ENCODE measurements at regions not wholly inside any gene's neighbourhood (a gene's known extent, or its start where the extent isn't known, plus 50 kb on each side); places are given as distances from the start of the nearest gene placed in this dataset.
"Not testable (repeated sequence)": the region's sequence is repeated elsewhere in the genome, so short reads cannot be mapped to it uniquely, and the experiment has no call there.

- no peak for DNase-seq
Observed at GRCh38 chr12:28776913-28777422, 372.1 kb upstream of the FAR2 start.

GRCh38 chr12:28777603-28778365, 371.3 kb upstream of the FAR2 start:
- no peak for DNase-seq

GRCh38 chr12:28780096-28780495, 369.0 kb upstream of the FAR2 start:
- DNase-seq, result no peak

GRCh38 chr12:28780960-28781359, 368.1 kb upstream of the FAR2 start:
- no peak for DNase-seq

GRCh38 chr12:28781671-28782652, 367.1 kb upstream of the FAR2 start:
- DNase-seq, result no peak

- no peak for DNase-seq
Observed at GRCh38 chr12:28782812-28783211, 366.3 kb upstream of the FAR2 start.

GRCh38 chr12:28787151-28787550, 361.9 kb upstream of the FAR2 start:
- no peak for DNase-seq

GRCh38 chr12:28788256-28788655, 360.8 kb upstream of the FAR2 start:
- DNase-seq, result not testable (repeated sequence)

- no peak for DNase-seq
Observed at GRCh38 chr12:28793581-28794151, 355.4 kb upstream of the FAR2 start.

GRCh38 chr12:28794211-28794610, 354.9 kb upstream of the FAR2 start:
- DNase-seq, result no peak

- no peak for DNase-seq
Observed at GRCh38 chr12:28794786-28795185, 354.3 kb upstream of the FAR2 start.

GRCh38 chr12:28795311-28795710, 353.8 kb upstream of the FAR2 start:
- DNase-seq, result no peak

GRCh38 chr12:28799348-28799747, 349.7 kb upstream of the FAR2 start:
- DNase-seq, result no peak

GRCh38 chr12:28800129-28800528, 348.9 kb upstream of the FAR2 start:
- DNase-seq, result no peak

- no peak for DNase-seq
Observed at GRCh38 chr12:28802706-28803438, 346.2 kb upstream of the FAR2 start.

- no peak for DNase-seq
Observed at GRCh38 chr12:28807535-28807934, 341.5 kb upstream of the FAR2 start.

- no peak for DNase-seq
Observed at GRCh38 chr12:28811457-28811856, 337.6 kb upstream of the FAR2 start.

- DNase-seq, result no peak
Observed at GRCh38 chr12:28814246-28814645, 334.8 kb upstream of the FAR2 start.

- no peak for DNase-seq
Observed at GRCh38 chr12:28817524-28817923, 331.6 kb upstream of the FAR2 start.

GRCh38 chr12:28824193-28824846, 324.8 kb upstream of the FAR2 start:
- no peak for DNase-seq

- DNase-seq, result no peak
Observed at GRCh38 chr12:28824849-28825248, 324.2 kb upstream of the FAR2 start.

GRCh38 chr12:28826766-28827165, 322.3 kb upstream of the FAR2 start:
- DNase-seq, result no peak
